ENCODE measurements at regions not wholly inside any gene's neighbourhood (a gene's known extent, or its start where the extent isn't known, plus 50 kb on each side); places are given as distances from the start of the nearest gene placed in this dataset.
A peak's percentile ranks its signal among the peaks of the same experiment; 100 is the strongest.

DNA sequence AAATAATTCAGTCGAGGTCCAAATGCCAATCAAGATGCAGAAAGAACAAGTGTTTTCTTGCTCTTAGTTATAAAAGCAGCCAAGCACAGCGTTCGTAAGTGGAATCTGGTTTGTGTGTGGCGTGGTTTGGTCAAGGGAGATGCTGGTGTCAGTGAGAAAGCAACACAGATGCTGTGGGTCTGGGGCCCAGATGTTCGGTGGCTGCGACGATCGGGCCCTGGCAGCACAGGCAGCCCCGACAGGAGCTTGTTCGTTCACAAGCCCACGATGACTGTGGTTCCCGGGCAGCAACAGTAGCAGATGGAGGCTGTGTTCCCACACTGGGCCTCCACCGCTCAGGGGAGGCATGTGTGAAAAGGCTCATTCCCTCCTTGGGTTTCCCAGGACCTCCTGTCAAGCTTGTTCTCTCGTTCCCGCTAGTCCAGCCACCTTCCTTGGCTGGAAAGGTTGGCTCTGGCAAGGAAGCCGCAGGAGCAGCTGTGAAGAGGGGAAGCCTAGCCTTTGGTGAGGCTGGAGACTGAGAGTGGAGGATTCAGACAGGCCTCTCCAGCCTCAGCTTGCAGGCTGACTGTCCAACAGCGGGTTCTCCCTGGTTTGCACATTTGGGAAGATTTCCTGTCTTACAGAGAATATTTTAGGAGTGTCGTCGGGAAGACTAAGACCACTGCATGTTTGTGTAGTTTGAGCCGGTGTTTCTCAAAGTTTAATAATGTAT, 304.7 kb downstream of the QKI start:
- no peaks in the 10 kb centered on the region for H3K27me3 Mint-ChIP-seq (ENCODE audit: low read depth, unreplicated experiment)
- no peak overlapping the region for H3K4me3 Mint-ChIP-seq (ENCODE audit: unreplicated experiment)
- peaks cover 16% of the 10 kb centered on the region for H3K4me1 Mint-ChIP-seq (ENCODE audit: low read depth, unreplicated experiment)
- Histone ChIP-seq H3K27me3 (ENCODE audit: insufficient read depth, low read length) (no peaks in the 10 kb centered on the region), H3K27ac (ENCODE audit: low read depth, low read length) (no peak overlapping the region), H3K4me2 (ENCODE audit: low read length) (no peak overlapping the region), H3K9me3 (ENCODE audit: insufficient read depth, low read depth, low read length) (no peaks in the 10 kb centered on the region), H3K9ac (ENCODE audit: low read length) (no peak overlapping the region), H4K20me1 (ENCODE audit: insufficient read depth, low read length) (no peaks in the 10 kb centered on the region), H3K36me3 (ENCODE audit: insufficient read depth, low read length) (no peaks in the 10 kb centered on the region), H3K79me2 (ENCODE audit: insufficient read depth, low read length) (no peaks in the 10 kb centered on the region), H3K4me1 (ENCODE audit: insufficient read depth, low read length) (no peaks in the 10 kb centered on the region), H2AFZ (ENCODE audit: low read depth, low read length) (no peak overlapping the region), H3K4me3 (ENCODE audit: insufficient read depth, low read depth, low read length) (no peak overlapping the region)
- no peak for DNase-seq (ENCODE audit: low read depth)
- TF ChIP-seq EZH2 (IDR thresholded peaks at IDR 0.05; ENCODE audit: insufficient read depth, low read length) = no peak
- TF ChIP-seq, protein P1, sequence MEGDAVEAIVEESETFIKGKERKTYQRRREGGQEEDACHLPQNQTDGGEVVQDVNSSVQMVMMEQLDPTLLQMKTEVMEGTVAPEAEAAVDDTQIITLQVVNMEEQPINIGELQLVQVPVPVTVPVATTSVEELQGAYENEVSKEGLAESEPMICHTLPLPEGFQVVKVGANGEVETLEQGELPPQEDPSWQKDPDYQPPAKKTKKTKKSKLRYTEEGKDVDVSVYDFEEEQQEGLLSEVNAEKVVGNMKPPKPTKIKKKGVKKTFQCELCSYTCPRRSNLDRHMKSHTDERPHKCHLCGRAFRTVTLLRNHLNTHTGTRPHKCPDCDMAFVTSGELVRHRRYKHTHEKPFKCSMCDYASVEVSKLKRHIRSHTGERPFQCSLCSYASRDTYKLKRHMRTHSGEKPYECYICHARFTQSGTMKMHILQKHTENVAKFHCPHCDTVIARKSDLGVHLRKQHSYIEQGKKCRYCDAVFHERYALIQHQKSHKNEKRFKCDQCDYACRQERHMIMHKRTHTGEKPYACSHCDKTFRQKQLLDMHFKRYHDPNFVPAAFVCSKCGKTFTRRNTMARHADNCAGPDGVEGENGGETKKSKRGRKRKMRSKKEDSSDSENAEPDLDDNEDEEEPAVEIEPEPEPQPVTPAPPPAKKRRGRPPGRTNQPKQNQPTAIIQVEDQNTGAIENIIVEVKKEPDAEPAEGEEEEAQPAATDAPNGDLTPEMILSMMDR (IDR thresholded peaks at IDR 0.05; ENCODE audit: insufficient read depth, low read depth, low read length) = no peak
- no peaks in the 10 kb centered on the region for H3K36me3 Mint-ChIP-seq (ENCODE audit: low read depth, unreplicated experiment)
- H3K27ac Mint-ChIP-seq (ENCODE audit: unreplicated experiment) = no peak overlapping the region
- no peak for FAIRE-seq
- peaks cover 5% of the 10 kb centered on the region for H3K9me3 Mint-ChIP-seq (ENCODE audit: unreplicated experiment)

DNA sequence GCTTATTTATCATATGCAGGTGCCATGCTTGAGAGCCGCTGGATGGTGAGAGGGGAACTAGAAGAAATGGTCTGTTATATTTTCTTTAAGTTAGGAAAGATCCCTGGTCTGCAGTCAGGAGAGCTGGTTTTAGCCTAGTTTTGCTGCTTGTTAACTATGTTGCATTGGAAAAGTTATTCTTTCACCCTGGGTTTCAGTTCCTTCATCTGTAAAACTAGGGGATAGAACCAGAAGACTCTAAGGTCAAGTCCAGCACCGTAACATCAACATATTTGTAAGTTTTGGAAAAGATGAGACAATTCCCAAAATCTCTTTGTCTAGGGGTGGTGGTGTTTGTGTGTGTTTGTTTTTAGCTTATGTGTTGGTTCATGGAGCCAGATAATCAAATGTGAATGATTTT, 304.0 kb downstream of the QKI start:
- H3K27ac Mint-ChIP-seq (ENCODE audit: unreplicated experiment) = no peak overlapping the region
- no peak for DNase-seq (ENCODE audit: low read depth)
- H3K4me1 ChIP-seq (ENCODE audit: insufficient read depth, low read length) = no peaks in the 10 kb centered on the region
- no peak overlapping the region for H3K27ac ChIP-seq (ENCODE audit: low read depth, low read length)
- FAIRE-seq = no peak
- H4K20me1 ChIP-seq (ENCODE audit: insufficient read depth, low read length) = no peaks in the 10 kb centered on the region
- no peaks in the 10 kb centered on the region for H3K79me2 ChIP-seq (ENCODE audit: insufficient read depth, low read length)
- H3K4me2 ChIP-seq (ENCODE audit: low read length) = no peak overlapping the region
- peaks cover 15% of the 10 kb centered on the region for H3K4me1 Mint-ChIP-seq (ENCODE audit: low read depth, unreplicated experiment)
- no peaks in the 10 kb centered on the region for H3K27me3 Mint-ChIP-seq (ENCODE audit: low read depth, unreplicated experiment)
- H3K36me3 Mint-ChIP-seq (ENCODE audit: low read depth, unreplicated experiment) = no peaks in the 10 kb centered on the region
- H2AFZ ChIP-seq (ENCODE audit: low read depth, low read length) = no peak overlapping the region
- no peak overlapping the region for H3K4me3 Mint-ChIP-seq (ENCODE audit: unreplicated experiment)
- no peaks in the 10 kb centered on the region for H3K27me3 ChIP-seq (ENCODE audit: insufficient read depth, low read length)
- H3K4me3 ChIP-seq (ENCODE audit: insufficient read depth, low read depth, low read length) = no peak overlapping the region
- H3K36me3 ChIP-seq (ENCODE audit: insufficient read depth, low read length) = no peaks in the 10 kb centered on the region
- H3K9me3 ChIP-seq (ENCODE audit: insufficient read depth, low read depth, low read length) = no peaks in the 10 kb centered on the region
- TF ChIP-seq EZH2 (IDR thresholded peaks at IDR 0.05; ENCODE audit: insufficient read depth, low read length) = no peak
- TF ChIP-seq, protein P1 (IDR thresholded peaks at IDR 0.05; ENCODE audit: insufficient read depth, low read depth, low read length) = no peak
- H3K9ac ChIP-seq (ENCODE audit: low read length) = no peak overlapping the region
- H3K9me3 Mint-ChIP-seq (ENCODE audit: unreplicated experiment) = peaks cover 5% of the 10 kb centered on the region

DNA sequence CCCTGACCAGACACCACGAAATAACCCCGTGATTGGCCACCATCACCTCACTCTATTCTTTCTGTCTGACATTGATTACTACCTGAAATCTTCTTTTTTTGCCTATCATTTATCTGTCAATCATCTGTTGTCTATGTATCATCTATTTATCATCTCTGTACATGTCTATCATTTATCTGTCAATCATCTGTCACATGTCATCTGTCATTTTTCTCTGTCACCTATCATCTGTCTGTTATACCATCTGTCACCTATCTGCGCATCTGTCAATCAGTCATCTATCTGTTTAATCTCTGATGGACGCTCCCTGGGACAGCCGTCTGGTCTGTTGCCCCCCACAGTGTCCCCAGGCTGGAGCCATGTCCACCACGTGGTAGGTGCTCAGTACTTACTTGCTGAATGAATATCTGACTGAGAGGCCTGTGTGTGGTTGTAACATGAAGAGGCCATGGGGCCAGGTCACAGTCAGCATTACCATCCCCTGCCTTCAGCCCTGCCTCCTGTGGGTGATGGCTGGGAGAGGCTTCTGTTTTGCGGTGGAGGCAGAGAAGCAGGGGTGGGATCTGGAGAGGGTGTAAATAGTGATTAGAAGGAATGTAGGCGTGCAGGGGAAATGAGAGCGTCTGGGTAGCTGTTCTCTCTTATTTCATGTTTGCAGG, 302.7 kb downstream of the QKI start:
- no peaks in the 10 kb centered on the region for H4K20me1 ChIP-seq (ENCODE audit: insufficient read depth, low read length)
- DNase-seq (ENCODE audit: low read depth) (no peak), FAIRE-seq (no peak)
- no peak overlapping the region for H3K4me2 ChIP-seq (ENCODE audit: low read length)
- H3K27me3 ChIP-seq (ENCODE audit: insufficient read depth, low read length) = no peaks in the 10 kb centered on the region
- no peak overlapping the region for H3K9ac ChIP-seq (ENCODE audit: low read length)
- H3K4me1 Mint-ChIP-seq (ENCODE audit: low read depth, unreplicated experiment) = peaks cover 15% of the 10 kb centered on the region
- H3K9me3 ChIP-seq (ENCODE audit: insufficient read depth, low read depth, low read length) = no peaks in the 10 kb centered on the region
- peaks cover 2% of the 10 kb centered on the region for H3K27me3 Mint-ChIP-seq (ENCODE audit: low read depth, unreplicated experiment)
- no peak overlapping the region for H2AFZ ChIP-seq (ENCODE audit: low read depth, low read length)
- TF ChIP-seq, protein P1 (IDR thresholded peaks at IDR 0.05; ENCODE audit: insufficient read depth, low read depth, low read length) = no peak
- TF ChIP-seq EZH2 (IDR thresholded peaks at IDR 0.05; ENCODE audit: insufficient read depth, low read length) = no peak
- H3K36me3 Mint-ChIP-seq (ENCODE audit: low read depth, unreplicated experiment) = no peaks in the 10 kb centered on the region
- no peaks in the 10 kb centered on the region for H3K79me2 ChIP-seq (ENCODE audit: insufficient read depth, low read length)
- H3K27ac Mint-ChIP-seq (ENCODE audit: unreplicated experiment) = peak overlapping the region; percentile 67
- no peaks in the 10 kb centered on the region for H3K4me1 ChIP-seq (ENCODE audit: insufficient read depth, low read length)
- H3K27ac ChIP-seq (ENCODE audit: low read depth, low read length) = no peak overlapping the region
- no peak overlapping the region for H3K4me3 Mint-ChIP-seq (ENCODE audit: unreplicated experiment)
- H3K9me3 Mint-ChIP-seq (ENCODE audit: unreplicated experiment) = peaks cover 5% of the 10 kb centered on the region
- H3K4me3 ChIP-seq (ENCODE audit: insufficient read depth, low read depth, low read length) = no peak overlapping the region
- no peaks in the 10 kb centered on the region for H3K36me3 ChIP-seq (ENCODE audit: insufficient read depth, low read length)
